Spleen (tissue), 7 donors: ENCODE measurements at regions not wholly inside any gene's neighbourhood (a gene's known extent, or its start where the extent isn't known, plus 50 kb on each side); places are given as distances from the start of the nearest gene placed in this dataset.

Experiments
- POLR2A ChIP-seq, 3 donors: fragments of 450-650 bp; IDR thresholded peaks; one replicate each; pipeline ENCODE4 v1.5.1; 2017; ENCODE audit warnings: antibody characterized with exemption in 3 of 3, mild to moderate bottlenecking in 1 of 3
- POLR2AphosphoS5 ChIP-seq, 3 donors: sonication (generic); formaldehyde crosslinking; IDR thresholded peaks; one replicate each; pipeline ENCODE4 v1.5.1; 2017; ENCODE audit warnings: antibody characterized with exemption in 3 of 3
- TF ChIP-seq, protein P1 (sequence below), 11 experiments: fragments of 200-600 bp in 7 of 11; fragments of 450-650 bp in 4 of 11; sonication (generic) in 4 of 11; IDR thresholded peaks in 8 of 11; conservative IDR thresholded peaks in 3 of 11; 1 replicate in 7 of 11; 2 replicates in 4 of 11; pipeline versions ENCODE4 v1.4.0 to v1.8.0; 2016 to 2021; ENCODE audit warnings: antibody characterized with exemption in 11 of 11, inconsistent platforms in 4 of 11, mild to moderate bottlenecking in 1 of 11
- donor health status: DM: no; HTN: no; CAD: no; lungs with moderate emphysema.
- donor health status: DM: no; HTN: no; CAD: no.
- donor health status: DM: no; HTN: no; CAD: no.

DNA sequence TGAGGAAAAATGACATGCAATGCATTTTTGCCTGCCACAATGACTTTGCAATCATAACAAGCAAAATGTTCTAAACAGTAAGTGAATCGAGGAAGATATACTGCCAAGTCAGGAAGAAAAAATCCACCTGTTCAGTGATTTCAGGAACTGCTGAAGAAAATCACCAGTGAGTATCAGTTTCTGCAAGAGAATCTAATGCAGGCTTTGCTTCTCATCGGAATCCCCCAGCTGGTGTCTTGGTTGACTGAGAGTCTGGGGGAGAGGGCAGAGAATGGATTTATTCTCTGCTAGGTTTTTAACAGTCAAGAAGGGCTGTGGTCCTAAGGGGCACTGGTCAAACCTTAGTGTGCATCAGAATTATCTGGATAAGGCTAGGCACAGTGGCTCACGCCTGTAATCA, 363.4 kb downstream of the CDH26 start:
- TF ChIP-seq, protein P1, sequence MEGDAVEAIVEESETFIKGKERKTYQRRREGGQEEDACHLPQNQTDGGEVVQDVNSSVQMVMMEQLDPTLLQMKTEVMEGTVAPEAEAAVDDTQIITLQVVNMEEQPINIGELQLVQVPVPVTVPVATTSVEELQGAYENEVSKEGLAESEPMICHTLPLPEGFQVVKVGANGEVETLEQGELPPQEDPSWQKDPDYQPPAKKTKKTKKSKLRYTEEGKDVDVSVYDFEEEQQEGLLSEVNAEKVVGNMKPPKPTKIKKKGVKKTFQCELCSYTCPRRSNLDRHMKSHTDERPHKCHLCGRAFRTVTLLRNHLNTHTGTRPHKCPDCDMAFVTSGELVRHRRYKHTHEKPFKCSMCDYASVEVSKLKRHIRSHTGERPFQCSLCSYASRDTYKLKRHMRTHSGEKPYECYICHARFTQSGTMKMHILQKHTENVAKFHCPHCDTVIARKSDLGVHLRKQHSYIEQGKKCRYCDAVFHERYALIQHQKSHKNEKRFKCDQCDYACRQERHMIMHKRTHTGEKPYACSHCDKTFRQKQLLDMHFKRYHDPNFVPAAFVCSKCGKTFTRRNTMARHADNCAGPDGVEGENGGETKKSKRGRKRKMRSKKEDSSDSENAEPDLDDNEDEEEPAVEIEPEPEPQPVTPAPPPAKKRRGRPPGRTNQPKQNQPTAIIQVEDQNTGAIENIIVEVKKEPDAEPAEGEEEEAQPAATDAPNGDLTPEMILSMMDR (IDR thresholded peaks at IDR 0.05 in 8 of 11, conservative IDR thresholded peaks at IDR 0.05 in 3 of 11), result no peak
- TF ChIP-seq POLR2A (IDR thresholded peaks at IDR 0.05) (no peak), POLR2AphosphoS5 (IDR thresholded peaks at IDR 0.05) (no peak)
